ENCODE measurements at regions not wholly inside any gene's neighbourhood (a gene's known extent, or its start where the extent isn't known, plus 50 kb on each side); places are given as distances from the start of the nearest gene placed in this dataset.
"Not testable (repeated sequence)": the region's sequence is repeated elsewhere in the genome, so short reads cannot be mapped to it uniquely, and the experiment has no call there.

GRCh38 chr15:62272290-62272689 lies 107.2 kb upstream of the C2CD4B start:
- no peak for DNase-seq

- no peak for DNase-seq
These were observed 110.7 kb upstream of the C2CD4B start for GRCh38 chr15:62275831-62276230.

- DNase-seq, result no peak
These were observed 112.8 kb upstream of the C2CD4B start for GRCh38 chr15:62277816-62278394.

DNA sequence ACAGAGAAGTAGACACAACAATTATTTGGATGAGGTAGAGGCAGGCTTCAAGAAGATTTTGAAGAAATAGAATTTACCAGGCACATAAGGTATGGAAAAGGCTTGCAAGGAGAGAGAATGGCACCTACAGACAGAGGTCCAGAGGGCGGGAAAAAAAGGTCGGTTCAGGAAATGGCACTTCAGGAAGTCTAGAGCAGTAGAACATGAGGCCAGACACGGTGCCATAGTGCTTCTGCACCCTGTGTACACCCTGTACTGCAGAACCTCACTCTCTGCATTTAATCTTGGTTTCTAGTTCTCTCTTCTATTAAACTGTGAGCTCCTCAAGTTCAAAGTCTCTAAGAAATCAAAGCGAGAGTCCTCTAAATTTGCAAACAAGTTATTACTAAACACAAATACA lies 113.4 kb upstream of the C2CD4B start:
- no peak for DNase-seq

DNA sequence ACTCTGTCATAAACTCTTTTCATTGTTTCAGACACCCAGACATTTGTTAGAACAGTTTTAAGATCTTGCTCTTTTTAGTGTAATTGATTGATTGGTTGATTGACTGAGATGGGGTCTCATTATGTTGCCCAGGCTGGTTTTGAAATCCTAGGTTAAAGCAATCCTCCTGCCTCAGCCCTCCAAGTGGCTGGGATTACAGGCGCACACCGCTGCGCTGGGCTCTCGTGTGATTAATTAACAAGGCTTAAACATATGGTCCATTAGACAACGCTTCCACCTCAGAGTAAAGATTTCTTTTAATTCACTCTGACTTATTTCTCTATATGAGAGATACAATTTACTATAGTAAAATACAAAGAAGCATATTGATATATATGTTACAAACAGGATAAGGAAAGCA lies 114.0 kb upstream of the C2CD4B start:
- DNase-seq, result no peak

- no peak for DNase-seq
These were observed 115.5 kb upstream of the C2CD4B start for GRCh38 chr15:62280625-62281024.

DNA sequence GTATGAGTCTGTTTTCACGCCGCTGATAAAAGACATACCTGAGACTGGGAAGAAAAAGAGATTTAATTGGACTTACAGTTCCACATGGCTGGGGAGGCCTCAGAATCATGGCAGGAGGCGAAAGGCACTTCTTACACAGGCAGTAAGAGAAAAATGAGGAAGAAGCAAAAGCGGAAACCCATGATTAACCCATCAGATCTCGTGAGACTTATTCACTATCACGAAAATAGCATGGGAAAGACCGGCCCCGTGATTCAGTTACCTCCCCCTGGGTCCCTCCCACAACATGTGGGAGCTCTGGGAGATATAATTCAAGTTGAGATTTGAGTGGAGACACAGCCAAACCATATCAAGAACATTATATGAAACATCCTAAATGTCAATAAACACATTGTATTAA lies 116.7 kb upstream of the C2CD4B start:
- DNase-seq, result not testable (repeated sequence)

- DNase-seq, result no peak
These were observed 122.2 kb upstream of the C2CD4B start for GRCh38 chr15:62287066-62287857.

DNA sequence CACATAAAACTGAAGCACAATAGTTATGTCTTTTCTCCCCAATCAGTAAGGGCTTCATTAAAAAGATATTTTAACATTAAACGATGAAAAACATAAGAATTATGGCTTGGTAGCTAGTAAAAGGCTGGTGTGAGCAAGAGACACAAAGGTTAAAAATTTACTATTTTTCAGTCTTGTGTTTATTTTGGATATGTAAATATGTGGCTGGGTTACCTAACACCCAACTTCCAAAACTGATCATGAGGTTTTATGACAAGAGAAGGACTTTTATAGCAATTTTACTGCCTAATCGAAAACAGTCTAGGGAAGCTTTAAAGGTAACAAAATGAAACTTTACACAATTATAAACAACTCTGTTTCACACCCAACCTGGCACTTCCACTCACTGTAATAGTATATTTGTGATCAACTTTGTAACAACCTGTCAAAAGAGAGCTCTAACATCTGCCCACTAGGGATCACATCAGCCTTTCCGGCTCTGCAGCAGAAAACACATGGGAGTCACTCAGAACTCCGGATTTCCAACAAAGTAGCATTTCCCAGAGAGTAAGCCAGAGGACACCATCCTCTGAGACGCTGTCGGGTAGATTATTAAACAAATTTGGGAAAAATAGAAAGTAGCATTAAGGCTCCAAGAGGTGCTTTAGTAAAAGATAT lies 123.4 kb upstream of the C2CD4B start:
- no peak for DNase-seq

GRCh38 chr15:62291262-62291661 lies 126.2 kb upstream of the C2CD4B start:
- no peak for DNase-seq

- no peak for DNase-seq
These were observed 131.8 kb upstream of the C2CD4B start for GRCh38 chr15:62296756-62297507.

DNA sequence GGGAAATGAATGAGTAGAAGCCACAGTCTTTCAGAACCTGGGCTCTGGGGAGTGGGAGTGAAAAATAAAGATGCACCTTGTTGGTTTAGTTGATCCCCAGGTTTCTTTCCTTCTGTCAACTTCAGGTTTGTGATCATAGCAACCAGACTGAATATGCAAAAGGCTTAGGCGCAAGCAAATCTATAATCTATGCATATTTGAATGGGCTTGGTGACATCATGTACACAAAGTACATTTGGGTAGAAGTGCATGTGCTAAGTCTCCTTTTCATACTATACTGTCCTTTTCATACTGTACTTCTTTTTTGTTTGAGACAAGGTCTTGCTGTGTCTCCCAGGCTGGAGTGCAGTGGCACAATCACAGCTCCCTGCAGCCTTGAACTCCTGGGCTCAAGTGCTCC lies 132.4 kb upstream of the C2CD4B start:
- no peak for DNase-seq

DNA sequence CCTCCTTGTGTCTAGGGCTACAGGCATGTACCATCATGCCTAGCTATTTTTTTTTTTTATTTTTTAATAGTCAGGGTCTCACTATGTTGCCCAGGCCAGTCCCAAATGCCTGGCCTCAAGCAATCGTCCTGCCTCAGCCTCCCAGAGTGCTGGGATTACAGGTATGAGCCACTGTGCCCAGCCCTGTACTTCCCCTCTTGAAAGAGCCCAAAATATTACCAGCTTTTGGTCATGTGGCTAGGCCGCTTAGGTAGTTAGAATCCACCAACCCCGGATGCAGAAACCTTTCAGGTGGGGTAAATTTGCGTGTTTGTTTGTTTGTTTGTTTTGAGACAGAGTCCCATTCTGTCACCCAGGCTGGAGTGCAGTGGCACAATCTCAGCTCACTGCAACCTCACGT lies 132.8 kb upstream of the C2CD4B start:
- no peak for DNase-seq

DNA sequence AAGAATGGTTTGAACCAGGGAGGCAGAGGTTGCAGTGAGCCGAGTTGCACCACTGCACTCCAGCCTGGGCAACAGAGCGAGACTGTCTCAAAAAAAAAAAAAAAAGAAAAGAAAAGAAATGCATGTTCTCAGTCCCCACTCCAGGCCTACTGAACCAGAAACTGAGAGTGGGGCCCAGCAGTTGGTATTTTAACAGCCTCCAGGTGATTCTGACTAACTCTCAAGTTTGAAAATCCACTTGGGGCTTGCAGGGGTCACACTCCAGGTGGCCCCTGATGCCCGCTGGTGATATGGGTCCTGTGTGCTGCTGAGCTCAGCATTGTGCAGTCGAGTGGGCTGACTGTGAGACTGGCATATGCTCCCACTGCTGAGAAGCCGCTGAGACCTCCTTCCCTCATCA lies 133.7 kb upstream of the C2CD4B start:
- no peak for DNase-seq

- DNase-seq, result no peak
These were observed 134.5 kb upstream of the C2CD4B start for GRCh38 chr15:62299541-62299940.

DNA sequence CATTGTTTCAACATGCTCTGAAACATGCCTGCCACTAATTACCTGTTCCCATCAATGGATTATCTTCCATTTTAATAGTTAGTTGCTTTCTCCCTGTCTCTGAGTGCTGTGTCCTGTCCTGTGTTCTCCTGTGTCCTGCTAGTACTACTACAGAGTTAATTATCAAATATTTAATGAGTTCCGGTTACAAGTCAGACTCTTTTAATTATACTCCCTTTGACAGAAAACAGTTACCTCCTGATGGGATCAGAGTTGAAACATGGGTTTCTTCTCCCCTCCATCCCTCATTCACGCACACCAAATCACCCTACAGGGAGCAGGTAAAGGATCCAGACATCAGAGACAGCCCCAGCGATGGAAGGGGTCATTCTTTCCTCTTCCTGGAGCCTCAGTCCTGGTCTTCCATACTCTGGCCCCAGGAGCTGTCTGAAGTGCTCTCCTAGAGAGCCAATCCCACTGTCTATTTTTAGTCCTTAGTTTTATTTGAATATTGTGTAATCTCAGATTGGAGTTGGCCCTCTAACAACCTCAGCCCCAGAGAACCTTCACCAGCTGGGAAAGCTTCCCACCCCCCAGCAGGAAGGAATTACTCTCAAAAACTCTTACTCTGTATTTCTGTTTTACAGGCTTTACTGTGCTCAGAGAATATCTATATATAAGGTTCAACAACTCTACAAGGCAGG lies 137.0 kb upstream of the C2CD4B start:
- DNase-seq, result no peak

- DNase-seq, result peak; percentile 25
These were observed 141.9 kb upstream of the C2CD4B start for GRCh38 chr15:62306851-62307504.

DNA sequence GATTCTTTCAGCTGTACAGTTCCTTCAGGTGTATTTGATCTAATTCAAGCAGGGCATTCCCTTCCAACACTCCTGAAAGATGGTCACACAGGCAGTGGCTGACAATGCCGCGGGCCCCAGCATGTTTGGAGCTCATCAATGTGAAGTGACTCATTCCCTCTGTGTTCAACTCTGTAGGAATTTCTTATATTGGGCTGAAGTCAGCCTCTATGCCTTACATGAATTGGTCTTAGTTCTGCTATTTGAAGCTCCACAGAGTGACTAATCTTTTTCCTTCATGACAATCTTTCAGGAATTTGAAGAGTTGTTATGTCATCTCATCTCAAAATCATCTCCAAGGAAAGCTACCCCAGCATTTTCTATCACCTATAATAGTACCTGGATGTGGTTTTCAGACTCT lies 142.5 kb upstream of the C2CD4B start:
- no peak for DNase-seq

DNA sequence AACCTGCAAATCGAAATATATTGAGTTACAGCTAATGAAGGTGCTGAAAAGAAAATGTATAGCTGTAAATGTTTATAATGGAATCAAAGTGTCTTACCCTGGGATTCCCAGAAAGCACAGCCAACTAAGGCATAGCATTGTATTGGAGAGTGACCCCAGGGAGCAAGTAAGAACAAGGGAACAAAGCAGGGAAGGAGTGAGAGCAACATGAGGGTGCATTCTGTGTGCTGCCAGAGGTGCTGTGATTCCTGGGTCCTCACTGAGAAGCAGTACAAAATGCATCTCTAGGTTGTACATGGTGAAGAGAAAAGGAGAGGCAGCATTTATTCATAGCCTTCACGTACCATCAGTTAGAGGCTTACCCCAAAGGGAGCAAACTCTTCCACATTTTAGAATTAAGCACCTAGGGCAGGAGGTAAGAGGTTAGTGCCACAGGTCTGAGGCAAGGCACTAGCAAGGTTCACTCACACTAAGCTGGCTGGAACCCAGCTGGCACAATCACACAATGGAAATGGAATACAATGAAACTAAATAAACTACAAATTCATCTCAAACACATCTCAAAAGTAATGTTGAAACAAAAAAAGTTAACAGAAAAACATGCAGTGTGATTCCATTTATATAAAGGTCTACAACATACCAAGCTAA lies 151.5 kb upstream of the C2CD4B start:
- DNase-seq, result no peak

DNA sequence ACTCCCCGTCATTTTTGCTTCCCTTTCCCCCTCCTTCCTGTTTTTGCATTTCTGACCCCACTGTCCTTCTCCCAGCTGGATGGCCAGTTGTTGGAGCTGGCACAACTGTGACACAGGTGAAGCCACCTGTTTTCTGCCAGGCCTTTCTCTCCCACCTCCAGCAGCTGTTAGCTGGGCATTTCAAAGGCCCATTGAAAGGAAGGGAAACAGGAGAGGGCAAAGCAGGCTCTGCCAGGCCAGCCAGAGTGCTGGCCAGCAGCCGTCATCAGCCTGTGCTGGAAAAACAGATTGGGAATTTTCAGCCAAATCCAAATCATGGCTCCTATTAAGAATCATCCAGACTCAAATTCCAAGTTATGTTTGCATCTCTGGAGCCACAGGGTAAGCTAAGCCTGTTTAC lies 155.2 kb upstream of the C2CD4B start:
- DNase-seq, result no peak

GRCh38 chr15:62323353-62323890 lies 158.3 kb upstream of the C2CD4B start:
- DNase-seq, result no peak

DNA sequence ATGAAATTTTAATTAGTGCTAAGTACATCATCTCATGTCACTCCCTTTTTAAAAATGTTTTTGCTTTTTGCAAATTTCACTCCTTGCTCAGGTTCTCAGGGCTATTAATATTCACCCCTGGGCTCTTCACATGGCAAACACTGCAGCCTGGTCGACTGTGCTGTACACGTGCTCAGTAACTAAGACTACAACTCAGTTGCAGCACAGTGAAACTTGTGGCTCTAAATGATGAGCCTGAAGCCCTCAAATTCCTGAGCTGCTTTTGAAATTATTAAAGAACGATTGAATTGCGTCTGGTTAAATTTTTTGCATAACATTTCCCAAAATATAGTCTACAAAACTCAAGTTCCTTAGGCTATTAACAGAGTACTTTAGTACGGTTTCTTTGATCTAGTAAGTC lies 159.3 kb upstream of the C2CD4B start:
- no peak for DNase-seq
